Hematopoietic multipotent progenitor cell (in vitro differentiated cells): ENCODE measurements at regions not wholly inside any gene's neighbourhood (a gene's known extent, or its start where the extent isn't known, plus 50 kb on each side); places are given as distances from the start of the nearest gene placed in this dataset. TPM values are rescaled to one million over a fixed set of nuclear protein-coding genes. Genes with fewer than 3 reads are reported as not detected.

Source experiments
- small RNA-seq: library from RNA; depleted of rRNA; stranded (forward); fragments of <200 nt; gene quantifications from one replicate; pipeline ENCODE3, GENCODE V24; 2012

Small RNA genes lying in the stretch of these regions (small RNA-seq; reads per million reads assigned to genes)
- not detected for gene RN7SL542P
